HEK293 (cell line): ENCODE measurements at regions not wholly inside any gene's neighbourhood (a gene's known extent, or its start where the extent isn't known, plus 50 kb on each side); places are given as distances from the start of the nearest gene placed in this dataset.

Experiments used
- CTCF ChIP-seq: fragments of 450-650 bp; formaldehyde crosslinking; IDR thresholded peaks from 2 replicates; pipeline ENCODE4 v1.5.1; 2016; ENCODE audit warnings: missing biosample characterization, missing genetic modification characterization
- MYNN ChIP-seq: fragments of 450-650 bp; formaldehyde crosslinking; IDR thresholded peaks from 2 replicates; pipeline ENCODE4 v1.5.1; 2016; ENCODE audit warnings: missing biosample characterization, missing genetic modification characterization, borderline replicate concordance
- YY1 ChIP-seq: fragments of 450-650 bp; formaldehyde crosslinking; IDR thresholded peaks from 2 replicates; pipeline ENCODE4 v1.5.1; 2018; ENCODE audit warnings: missing biosample characterization, missing genetic modification characterization
- ZBTB26 ChIP-seq: fragments of 450-650 bp; formaldehyde crosslinking; optimal IDR thresholded peaks from 2 replicates; pipeline ENCODE3; 2016; ENCODE audit warnings: missing biosample characterization, mild to moderate bottlenecking, missing genetic modification characterization
- ZFP69B ChIP-seq: fragments of 450-650 bp; formaldehyde crosslinking; IDR thresholded peaks from 2 replicates; pipeline ENCODE4 v1.5.1; 2016; ENCODE audit warnings: missing biosample characterization, missing genetic modification characterization
- ZNF146 ChIP-seq: fragments of 450-650 bp; formaldehyde crosslinking; IDR thresholded peaks from 2 replicates; pipeline ENCODE4 v1.5.1; 2016; ENCODE audit warnings: missing biosample characterization, missing genetic modification characterization
- ZNF184 ChIP-seq: fragments of 450-650 bp; IDR thresholded peaks from 2 replicates; pipeline ENCODE4 v1.5.1; 2018; ENCODE audit warnings: missing biosample characterization, mild to moderate bottlenecking, missing genetic modification characterization

DNA sequence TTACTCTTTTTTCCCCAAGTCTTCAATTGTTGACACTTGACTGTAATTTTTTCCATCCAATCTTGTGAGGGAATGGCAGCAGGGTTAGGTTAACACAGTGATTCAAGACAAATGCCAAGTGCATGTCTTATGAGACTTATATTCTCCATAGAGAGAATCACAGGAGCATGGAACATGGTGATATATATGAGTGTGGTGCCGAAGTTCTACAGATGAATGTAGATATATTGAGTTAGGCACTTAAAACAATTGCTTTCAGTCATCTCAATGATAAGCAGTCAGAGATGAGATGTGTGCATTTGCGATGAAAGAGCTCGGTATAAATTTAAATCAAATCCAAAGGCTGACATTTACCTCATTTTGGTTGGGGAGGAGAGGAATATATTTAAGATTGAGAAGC is 211.2 kb downstream of the CDH10 start:
- TF ChIP-seq CTCF (tag by site-specific recombination): no peak
- no peak for TF ChIP-seq YY1
- no peak for TF ChIP-seq ZFP69B (tag by site-specific recombination)
- no peak for TF ChIP-seq ZNF146 (tag by site-specific recombination)
- TF ChIP-seq ZNF184 (tag by site-specific recombination): no peak
- no peak for TF ChIP-seq MYNN (tag by site-specific recombination)
- TF ChIP-seq ZBTB26 (tag by site-specific recombination): no peak
